OCI-LY3 (cell line): ENCODE measurements at regions not wholly inside any gene's neighbourhood (a gene's known extent, or its start where the extent isn't known, plus 50 kb on each side); places are given as distances from the start of the nearest gene placed in this dataset.

Experiments used
- CTCF ChIP-seq: fragments of 200-600, 300-600 bp; sonication (generic); IDR thresholded peaks from 2 replicates; pipeline ENCODE4 v1.5.1; 2014; ENCODE audit warnings: antibody characterized with exemption, low read length, low read depth
- EZH2phosphoT487 ChIP-seq: fragments of 200-600 bp; shearing (Covaris generic); IDR thresholded peaks from 2 replicates; pipeline ENCODE4 v1.6.1; 2018; ENCODE audit warnings: antibody characterized with exemption, mixed run types, low read depth

- TF ChIP-seq CTCF (no peak), EZH2phosphoT487 (no peak)
These were observed 1202.8 kb upstream of the ACVR2A start for GRCh38 chr2:146642066-146642465.
